ENCODE measurements at regions not wholly inside any gene's neighbourhood (a gene's known extent, or its start where the extent isn't known, plus 50 kb on each side); places are given as distances from the start of the nearest gene placed in this dataset.

DNA sequence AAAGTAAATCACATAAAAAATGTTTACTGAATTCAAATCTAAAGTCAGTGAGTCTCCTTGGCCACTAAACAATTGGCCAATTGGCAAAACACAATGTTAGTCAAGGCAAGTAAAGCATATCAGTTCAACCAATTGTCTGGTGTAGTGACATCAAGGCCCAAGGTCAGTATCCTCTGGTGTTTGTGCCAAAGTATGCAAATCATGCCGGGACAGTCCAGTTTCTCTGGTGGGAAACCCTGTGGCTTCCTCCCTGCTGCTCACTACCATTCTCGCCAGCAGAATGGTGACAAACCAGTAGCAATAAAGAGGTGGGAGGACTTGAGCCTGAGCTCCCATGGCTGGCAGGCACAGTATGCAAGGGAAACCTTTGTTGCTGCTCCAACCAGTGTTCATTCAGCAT, 314.9 kb upstream of the FGF13 start:
- H3K4me3 ChIP-seq (ENCODE audit: low read depth, low read length) = no peak overlapping the region
- DNase-seq (ENCODE audit: low read depth, low spot score) = no peak
- TF ChIP-seq, protein P1, sequence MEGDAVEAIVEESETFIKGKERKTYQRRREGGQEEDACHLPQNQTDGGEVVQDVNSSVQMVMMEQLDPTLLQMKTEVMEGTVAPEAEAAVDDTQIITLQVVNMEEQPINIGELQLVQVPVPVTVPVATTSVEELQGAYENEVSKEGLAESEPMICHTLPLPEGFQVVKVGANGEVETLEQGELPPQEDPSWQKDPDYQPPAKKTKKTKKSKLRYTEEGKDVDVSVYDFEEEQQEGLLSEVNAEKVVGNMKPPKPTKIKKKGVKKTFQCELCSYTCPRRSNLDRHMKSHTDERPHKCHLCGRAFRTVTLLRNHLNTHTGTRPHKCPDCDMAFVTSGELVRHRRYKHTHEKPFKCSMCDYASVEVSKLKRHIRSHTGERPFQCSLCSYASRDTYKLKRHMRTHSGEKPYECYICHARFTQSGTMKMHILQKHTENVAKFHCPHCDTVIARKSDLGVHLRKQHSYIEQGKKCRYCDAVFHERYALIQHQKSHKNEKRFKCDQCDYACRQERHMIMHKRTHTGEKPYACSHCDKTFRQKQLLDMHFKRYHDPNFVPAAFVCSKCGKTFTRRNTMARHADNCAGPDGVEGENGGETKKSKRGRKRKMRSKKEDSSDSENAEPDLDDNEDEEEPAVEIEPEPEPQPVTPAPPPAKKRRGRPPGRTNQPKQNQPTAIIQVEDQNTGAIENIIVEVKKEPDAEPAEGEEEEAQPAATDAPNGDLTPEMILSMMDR (IDR thresholded peaks at IDR 0.05; ENCODE audit: insufficient read depth, low read length, missing control alignments) = no peak
- ChIA-PET CTCF (no interaction called here), POLR2A (no interaction called here)

DNA sequence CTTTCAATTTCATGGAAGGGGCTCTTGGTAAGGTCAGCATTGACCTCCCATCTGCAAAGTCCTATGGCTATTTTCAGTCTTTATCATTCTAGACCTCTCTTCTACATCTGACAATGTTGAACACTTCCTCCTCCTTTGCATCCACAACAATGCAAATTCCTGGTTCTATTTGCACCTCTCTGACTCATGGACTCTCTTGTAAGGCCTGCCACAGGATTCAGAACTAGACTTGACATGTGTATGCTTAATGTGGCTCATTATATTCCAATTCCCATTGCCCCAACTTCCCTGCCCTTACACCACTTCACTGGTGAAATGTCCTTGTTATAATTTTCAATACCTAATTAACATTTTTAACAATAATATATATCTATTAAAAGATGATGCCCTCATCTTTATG, 314.3 kb upstream of the FGF13 start:
- no peak for DNase-seq (ENCODE audit: low read depth, low spot score)
- TF ChIP-seq, protein P1 (IDR thresholded peaks at IDR 0.05; ENCODE audit: insufficient read depth, low read length, missing control alignments) = no peak
- H3K4me3 ChIP-seq (ENCODE audit: low read depth, low read length) = no peak overlapping the region
- ChIA-PET CTCF (no interaction called here), POLR2A (no interaction called here)

DNA sequence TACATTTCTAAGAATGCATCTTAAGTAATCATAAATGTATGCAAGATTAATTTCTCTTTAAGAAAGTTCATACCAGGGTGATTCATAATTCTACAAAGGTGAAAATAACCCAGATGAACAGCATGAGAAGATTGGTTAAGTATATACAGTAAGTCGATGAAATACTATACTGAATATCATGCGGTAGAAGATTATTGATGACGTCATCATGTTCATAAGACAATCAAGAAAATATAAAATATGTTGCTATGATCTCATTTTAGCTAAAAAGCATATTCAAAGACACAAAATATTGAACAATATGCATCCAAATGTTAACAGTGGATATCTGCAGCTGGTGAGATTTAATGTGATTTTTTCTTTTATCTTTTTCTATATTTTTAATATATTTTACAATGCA, 312.0 kb upstream of the FGF13 start:
- CTCF ChIA-PET = no interaction called here
- POLR2A ChIA-PET = no interaction called here
- H3K4me3 ChIP-seq (ENCODE audit: low read depth, low read length) = no peak overlapping the region
- TF ChIP-seq, protein P1 (IDR thresholded peaks at IDR 0.05; ENCODE audit: insufficient read depth, low read length, missing control alignments) = no peak
- DNase-seq (ENCODE audit: low read depth, low spot score) = no peak

DNA sequence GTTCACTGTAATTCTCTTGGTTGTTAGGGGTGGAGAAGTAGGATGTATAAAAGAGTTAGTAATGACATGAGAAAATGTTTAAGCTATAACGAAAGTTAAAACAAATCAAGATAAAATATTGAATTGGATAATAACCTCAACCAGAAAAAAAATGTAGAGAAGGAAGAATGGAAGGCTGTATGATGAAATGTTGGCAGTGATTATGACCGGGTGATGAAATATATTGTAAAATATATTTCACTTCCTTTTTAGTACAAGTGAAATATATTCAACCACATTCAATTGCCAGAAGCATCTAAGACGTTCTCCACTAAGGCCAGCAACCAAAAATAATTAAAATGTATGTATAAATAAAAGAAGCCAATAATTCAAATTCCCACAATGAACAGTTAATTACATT, 309.3 kb upstream of the FGF13 start:
- DNase-seq (ENCODE audit: low read depth, low spot score) = no peak
- POLR2A ChIA-PET = no interaction called here

DNA sequence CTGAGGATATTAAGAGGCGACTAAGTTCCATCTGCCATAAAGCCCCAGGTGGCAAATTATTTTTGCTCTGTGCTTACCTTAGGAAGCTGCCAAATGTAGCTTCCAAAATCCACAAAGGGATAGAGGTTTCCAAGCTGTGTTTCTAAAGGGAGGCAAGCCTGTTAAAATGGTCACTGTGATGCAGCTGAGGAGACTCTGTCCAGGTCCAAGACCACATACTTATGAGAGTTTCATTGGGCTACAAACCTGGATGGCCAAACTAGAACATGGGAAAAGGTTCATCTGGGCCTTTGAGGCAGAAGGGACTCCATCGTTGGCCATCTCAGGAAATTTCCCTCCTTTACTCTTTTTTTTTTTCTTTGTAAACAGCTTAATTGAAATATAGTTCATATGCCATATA, 306.9 kb upstream of the FGF13 start:
- ChIA-PET POLR2A (no interaction called here), CTCF (no interaction called here)
- H3K4me3 ChIP-seq (ENCODE audit: low read depth, low read length) = no peak overlapping the region
- TF ChIP-seq, protein P1 (IDR thresholded peaks at IDR 0.05; ENCODE audit: insufficient read depth, low read length, missing control alignments) = no peak
- DNase-seq (ENCODE audit: low read depth, low spot score) = no peak

More for the DNA sequence above, 309.3 kb upstream of the FGF13 start:
- CTCF ChIA-PET = no interaction called here
- TF ChIP-seq, protein P1 (IDR thresholded peaks at IDR 0.05; ENCODE audit: insufficient read depth, low read length, missing control alignments) = no peak
- H3K4me3 ChIP-seq (ENCODE audit: low read depth, low read length) = no peak overlapping the region

- ChIA-PET CTCF (no interaction called here), POLR2A (no interaction called here)
- no peak for DNase-seq (ENCODE audit: low read depth, low spot score)
- TF ChIP-seq, protein P1 (IDR thresholded peaks at IDR 0.05; ENCODE audit: insufficient read depth, low read length, missing control alignments) = no peak
- H3K4me3 ChIP-seq (ENCODE audit: low read depth, low read length) = no peak overlapping the region
These were observed 304.1 kb upstream of the FGF13 start for GRCh38 chrX:139015627-139016026.
